HCT116 (cell line): ENCODE measurements at regions not wholly inside any gene's neighbourhood (a gene's known extent, or its start where the extent isn't known, plus 50 kb on each side); places are given as distances from the start of the nearest gene placed in this dataset.

Experiments used
- ATAC-seq: fragments of 200-7000 bp; cut with Tn5 transposase; 2 replicates; pipeline ENCODE4 v1.9.1; 2020; ENCODE audit warnings: mild to moderate bottlenecking, moderate library complexity
- BruUV-seq: library from RNA; stranded (reverse); fragments of 400-500 nt; replicated peaks from 2 replicates; lab custom pipeline; 2021; lab: Mats Ljungman, UMichigan
- CTCF ChIA-PET: fragments of 300-600 bp; sonication (Branson Sonifier 250); formaldehyde crosslinking; loops from one replicate; lab custom pipeline; 2021; ENCODE audit warnings: antibody characterized with exemption; lab: Charles Lee
- POLR2A ChIA-PET: fragments of 300-600, 350-600 bp; sonication (Branson Sonifier 250); formaldehyde crosslinking; loops from one replicate; lab custom pipeline; 2021; ENCODE audit warnings: antibody characterized with exemption; lab: Charles Lee
- RAD21 ChIA-PET, 2 experiments: fragments of 300-600 bp; sonication (Branson Sonifier 250); formaldehyde crosslinking; loops; one replicate each; lab custom pipeline; 2023; ENCODE audit warnings: low total read pairs in 2 of 2; ENCODE audit not compliant: uncharacterized antibody in 2 of 2, unreplicated experiment in 2 of 2, low non-redundant PET in 1 of 2; lab: Charles Lee
- DNase-seq: peaks from one replicate; pipeline ENCODE4 v3.0.0-alpha.2; 2010; ENCODE audit warnings: low read depth, low spot score
- H2AFZ ChIP-seq: fragments of 200-600 bp; shearing (Covaris generic), sonication (generic); 2 replicates; pipeline ENCODE4 v1.6.1; 2017; ENCODE audit warnings: low read depth, mixed run types, mixed read lengths, antibody characterized with exemption, low read length; ENCODE audit not compliant: poor library complexity, severe bottlenecking
- H3K27ac ChIP-seq: 2 replicates; pipeline ENCODE4 v1.5.1; 2012; ENCODE audit warnings: low read depth, low read length
- H3K27me3 ChIP-seq: fragments of 200-600 bp; sonication (generic); 2 replicates; pipeline ENCODE4 v1.6.1; 2016; ENCODE audit warnings: mixed run types, low read length, mixed read lengths; ENCODE audit not compliant: insufficient read depth
- H3K36me3 ChIP-seq, 2 experiments: fragments of 200-500 bp in 1 of 2; fragments of 200-600 bp in 1 of 2; sonication (Bioruptor generic) in 1 of 2; sonication (generic) in 1 of 2; 2 replicates each; pipeline versions ENCODE4 v1.5.1 to v1.6.1; 2014 to 2016; ENCODE audit warnings: low read length in 2 of 2, inconsistent platforms in 1 of 2, mixed read lengths in 1 of 2, mixed run types in 1 of 2; ENCODE audit not compliant: insufficient read depth in 2 of 2, control insufficient read depth in 1 of 2
- H3K4me1 ChIP-seq, 2 experiments: fragments of 200-600 bp in 1 of 2; sonication (generic) in 1 of 2; 2 replicates each; pipeline versions ENCODE4 v1.5.1 to v1.6.1; 2012 to 2017; ENCODE audit warnings: low read length in 2 of 2, inconsistent platforms in 1 of 2, mild to moderate bottlenecking in 1 of 2, mixed read lengths in 1 of 2, mixed run types in 1 of 2, moderate library complexity in 1 of 2; ENCODE audit not compliant: insufficient read depth in 2 of 2, control insufficient read depth in 1 of 2
- H3K4me2 ChIP-seq: fragments of 200-600 bp; sonication (generic); 2 replicates; pipeline ENCODE4 v1.6.1; 2017; ENCODE audit warnings: mixed run types, low read length, mixed read lengths
- H3K4me3 ChIP-seq, 2 experiments: fragments of 200-600 bp in 1 of 2; sonication (generic) in 1 of 2; replicated peaks in 1 of 2; 2 replicates each; pipeline ENCODE4 v1.5.1; 2011 to 2016; ENCODE audit warnings: low read length in 2 of 2, control low read depth in 1 of 2, low read depth in 1 of 2, mild to moderate bottlenecking in 1 of 2, mixed read lengths in 1 of 2, mixed run types in 1 of 2
- H3K79me2 ChIP-seq: fragments of 200-600 bp; sonication (generic); 2 replicates; pipeline ENCODE4 v1.6.1; 2017; ENCODE audit warnings: mild to moderate bottlenecking, mixed run types, low read length, moderate library complexity, mixed read lengths; ENCODE audit not compliant: insufficient read depth
- H3K9ac ChIP-seq: fragments of 200-600 bp; sonication (generic); 2 replicates; pipeline ENCODE4 v1.6.1; 2016; ENCODE audit warnings: low read length, mixed read lengths
- H3K9me2 ChIP-seq: fragments of 200-600 bp; sonication (generic), shearing (Covaris generic); 2 replicates; pipeline ENCODE4 v1.6.1; 2017; ENCODE audit warnings: mixed run types, mild to moderate bottlenecking, moderate library complexity; ENCODE audit not compliant: insufficient read depth
- H3K9me3 ChIP-seq, 2 experiments: fragments of 200-500 bp in 1 of 2; fragments of 200-600 bp in 1 of 2; sonication (Bioruptor generic) in 1 of 2; sonication (generic) in 1 of 2; 2 replicates each; pipeline ENCODE4 v1.6.1; 2014 to 2017; ENCODE audit warnings: low read length in 2 of 2, mixed read lengths in 2 of 2, inconsistent platforms in 1 of 2, low read depth in 1 of 2, mild to moderate bottlenecking in 1 of 2, mixed run types in 1 of 2, moderate library complexity in 1 of 2; ENCODE audit not compliant: control insufficient read depth in 1 of 2, insufficient read depth in 1 of 2
- H4K20me1 ChIP-seq: fragments of 200-600 bp; sonication (generic), shearing (Covaris generic); 2 replicates; pipeline ENCODE4 v1.6.1; 2017; ENCODE audit warnings: mixed run types, mild to moderate bottlenecking, moderate library complexity; ENCODE audit not compliant: insufficient read depth
- ATF3 ChIP-seq: IDR thresholded peaks from 2 replicates; pipeline ENCODE4 v1.6.1; 2012
- CBX3 ChIP-seq: IDR thresholded peaks from 2 replicates; pipeline ENCODE4 v1.6.1; 2012; ENCODE audit warnings: low read depth
- CEBPB ChIP-seq: IDR thresholded peaks from 2 replicates; pipeline ENCODE4 v1.6.1; 2012; ENCODE audit warnings: low read depth
- EZH2 ChIP-seq: fragments of 200-600 bp; sonication (generic); IDR thresholded peaks from 2 replicates; pipeline ENCODE4 v1.6.1; 2017; ENCODE audit warnings: antibody characterized with exemption, mixed run types
- EZH2phosphoT487 ChIP-seq: fragments of 200-600 bp; IDR thresholded peaks from 2 replicates; pipeline ENCODE4 v1.6.1; 2018; ENCODE audit warnings: antibody characterized with exemption, borderline replicate concordance
- FOSL1 ChIP-seq: IDR thresholded peaks from 2 replicates; pipeline ENCODE4 v1.6.1; 2012; ENCODE audit warnings: low read depth
- POLR2A ChIP-seq: IDR thresholded peaks from 2 replicates; pipeline ENCODE4 v1.7.0; 2011; ENCODE audit warnings: borderline replicate concordance; ENCODE audit not compliant: insufficient read depth, insufficient read length; ENCODE audit errors: extremely low read depth
- POLR2AphosphoS5 ChIP-seq: IDR thresholded peaks from 2 replicates; pipeline ENCODE4 v1.6.1; 2011; ENCODE audit warnings: mild to moderate bottlenecking, low read depth, low read length, moderate library complexity
- RAD21 ChIP-seq: IDR thresholded peaks from 2 replicates; pipeline ENCODE4 v1.6.1; 2012; ENCODE audit warnings: low read depth, mild to moderate bottlenecking
- SIN3A ChIP-seq: IDR thresholded peaks from 2 replicates; pipeline ENCODE4 v1.6.1; 2012; ENCODE audit warnings: low read depth
- SP1 ChIP-seq: IDR thresholded peaks from 2 replicates; pipeline ENCODE4 v1.6.1; 2012; ENCODE audit warnings: low read depth
- SRF ChIP-seq: IDR thresholded peaks from 2 replicates; pipeline ENCODE4 v1.6.1; 2012; ENCODE audit warnings: low read depth
- YY1 ChIP-seq: IDR thresholded peaks from 2 replicates; pipeline ENCODE4 v1.6.1; 2011; ENCODE audit warnings: low read length, low read depth, moderate library complexity, mild to moderate bottlenecking; ENCODE audit not compliant: insufficient replicate concordance; ENCODE audit errors: extremely low read depth
- ZBTB33 ChIP-seq: IDR thresholded peaks from 2 replicates; pipeline ENCODE4 v1.6.1; 2011; ENCODE audit warnings: mild to moderate bottlenecking, low read length, moderate library complexity; ENCODE audit not compliant: insufficient replicate concordance; ENCODE audit errors: extremely low read depth
- ZFX ChIP-seq: fragments of 450-650 bp; IDR thresholded peaks from 2 replicates; pipeline ENCODE4 v1.6.1; 2017
- ZNF274 ChIP-seq: fragments of 200-500 bp; sonication (Bioruptor generic); IDR thresholded peaks from 2 replicates; pipeline ENCODE4 v1.6.1; 2014; ENCODE audit warnings: mild to moderate bottlenecking, low read depth, low read length, inconsistent platforms
- intact Hi-C: fragments of 100-400 bp; cut with micrococcal nuclease; formaldehyde crosslinking; loops from 2 replicates; pipeline ENCODE4 v1.10.0; 2022

- ChIA-PET RAD21 (no interaction called here), POLR2A (no interaction called here), CTCF (no interaction called here)
- H4K20me1 ChIP-seq = no peaks in the 10 kb centered on the region
- H3K27ac ChIP-seq = no peak overlapping the region
- no peaks in the 10 kb centered on the region for H3K27me3 ChIP-seq
- no peaks in the 10 kb centered on the region for H3K36me3 ChIP-seq
- no peak overlapping the region for H3K4me3 ChIP-seq
- no peaks in the 10 kb centered on the region for H3K9me2 ChIP-seq
- H3K9ac ChIP-seq = no peak overlapping the region
- ATAC-seq (no peak), DNase-seq (no peak)
- no peak overlapping the region for H2AFZ ChIP-seq
- intact Hi-C loops = no loop called here
- no TSS peak for BruUV-seq
- no peaks in the 10 kb centered on the region; a peak in 1 of 4 replicates for H3K9me3 ChIP-seq
- H3K4me2 ChIP-seq = no peak overlapping the region
- H3K79me2 ChIP-seq = no peaks in the 10 kb centered on the region
- no peaks in the 10 kb centered on the region for H3K4me1 ChIP-seq
- TF ChIP-seq POLR2A (no peak), CEBPB (no peak), SRF (no peak), YY1 (no peak), RAD21 (no peak), CBX3 (no peak), EZH2 (no peak), SIN3A (no peak), ATF3 (no peak), SP1 (no peak)
Observed at GRCh38 chr5:5980538-5980895, 397.8 kb downstream of the MED10 start.

GRCh38 chr5:5979761-5980537, 398.4 kb downstream of the MED10 start:
- Histone ChIP-seq H3K36me3 (no peaks in the 10 kb centered on the region), H3K4me1 (no peaks in the 10 kb centered on the region), H3K4me3 (no peak overlapping the region), H3K9ac (no peak overlapping the region), H3K4me2 (no peak overlapping the region), H3K27me3 (no peaks in the 10 kb centered on the region), H4K20me1 (no peaks in the 10 kb centered on the region), H3K79me2 (no peaks in the 10 kb centered on the region), H2AFZ (no peak overlapping the region), H3K9me3 (no peaks in the 10 kb centered on the region; a peak in 1 of 4 replicates), H3K9me2 (no peaks in the 10 kb centered on the region), H3K27ac (no peak overlapping the region)
- no TSS peak for BruUV-seq
- POLR2A ChIA-PET = no interaction called here
- DNase-seq (no peak), ATAC-seq (no peak)
- RAD21 ChIA-PET = no interaction called here
- CTCF ChIA-PET = no interaction called here
- intact Hi-C loops = no loop called here
- no peak for TF ChIP-seq FOSL1
- no peak for TF ChIP-seq CBX3
- TF ChIP-seq CEBPB = no peak
- TF ChIP-seq ZBTB33 = no peak
- TF ChIP-seq RAD21 = no peak
- TF ChIP-seq EZH2 = no peak
- no peak for TF ChIP-seq ZNF274
- TF ChIP-seq POLR2A = no peak
- TF ChIP-seq POLR2AphosphoS5 = no peak
- TF ChIP-seq EZH2phosphoT487 = no peak
- no peak for TF ChIP-seq ZFX
